Endodermal cell (in vitro differentiated cells): ENCODE measurements at regions not wholly inside any gene's neighbourhood (a gene's known extent, or its start where the extent isn't known, plus 50 kb on each side); places are given as distances from the start of the nearest gene placed in this dataset.
"Not testable (repeated sequence)": the region's sequence is repeated elsewhere in the genome, so short reads cannot be mapped to it uniquely, and the experiment has no call there.

Experiments used
- DNase-seq: peaks from one replicate; pipeline ENCODE4 v3.0.0-alpha.2; 2017
- H3K27ac ChIP-seq: 2 replicates; pipeline ENCODE4 v1.5.1; 2013; ENCODE audit warnings: mild to moderate bottlenecking, low read depth, low read length, moderate library complexity
- H3K27me3 ChIP-seq: 2 replicates; pipeline ENCODE4 v1.6.1; 2013; ENCODE audit warnings: mild to moderate bottlenecking, low read length, moderate library complexity; ENCODE audit not compliant: insufficient read depth, control insufficient read depth, poor library complexity, severe bottlenecking
- H3K36me3 ChIP-seq: 2 replicates; pipeline ENCODE4 v1.7.0; 2013; ENCODE audit warnings: mild to moderate bottlenecking, low read length, moderate library complexity; ENCODE audit not compliant: control insufficient read depth, insufficient read depth
- H3K4me1 ChIP-seq: one replicate; pipeline ENCODE4 v1.7.0; 2013; ENCODE audit warnings: low read length; ENCODE audit not compliant: control insufficient read depth, insufficient read depth
- H3K4me3 ChIP-seq: 2 replicates; pipeline ENCODE4 v1.5.1; 2013; ENCODE audit warnings: mild to moderate bottlenecking, low read length, moderate library complexity
- H3K9ac ChIP-seq: 2 replicates; pipeline ENCODE4 v1.6.1; 2013; ENCODE audit warnings: mild to moderate bottlenecking, low read length, moderate library complexity; ENCODE audit not compliant: poor library complexity, severe bottlenecking; ENCODE audit errors: extremely low read depth
- H3K9me3 ChIP-seq: 2 replicates; pipeline ENCODE4 v1.6.1; 2013; ENCODE audit warnings: mild to moderate bottlenecking, low read length, moderate library complexity; ENCODE audit not compliant: control insufficient read depth
- H3K27ac Mint-ChIP-seq: 2 replicates; pipeline ENCODE4 v1.8.0; 2020; ENCODE audit warnings: mixed read lengths
- H3K27me3 Mint-ChIP-seq: 2 replicates; pipeline ENCODE4 v1.8.0; 2021; ENCODE audit warnings: mild to moderate bottlenecking, mixed read lengths; ENCODE audit not compliant: insufficient read depth
- H3K36me3 Mint-ChIP-seq: 2 replicates; pipeline ENCODE4 v1.8.0; 2020; ENCODE audit warnings: low read depth, mixed read lengths
- H3K4me1 Mint-ChIP-seq: 2 replicates; pipeline ENCODE4 v1.8.0; 2020; ENCODE audit warnings: mixed read lengths
- H3K4me3 Mint-ChIP-seq: 2 replicates; pipeline ENCODE4 v1.8.0; 2020; ENCODE audit warnings: mild to moderate bottlenecking, moderate library complexity, mixed read lengths
- H3K9me3 Mint-ChIP-seq: 2 replicates; pipeline ENCODE4 v1.8.0; 2020; ENCODE audit warnings: mild to moderate bottlenecking, mixed read lengths
- CTCF ChIP-seq: fragments of 200-600 bp; sonication (generic); conservative IDR thresholded peaks from 2 replicates; pipeline ENCODE4 v1.5.0; 2021; ENCODE audit warnings: antibody characterized with exemption, mild to moderate bottlenecking
- WGBS, 2 experiments: methylation state at CpG; one replicate each; pipeline versions ENCODE4 v1.1.5 to v1.1.7; 2013; ENCODE audit warnings: missing lambda C conversion rate in 2 of 2, mixed read lengths in 1 of 2; ENCODE audit not compliant: insufficient coverage in 1 of 2, insufficient read length in 1 of 2; 5-methylcytosine and 5-hydroxymethylcytosine counted together

- no peaks in the 10 kb centered on the region for H3K36me3 ChIP-seq
- no peaks in the 10 kb centered on the region for H3K27me3 ChIP-seq
- Mint-ChIP-seq H3K27ac (no peak overlapping the region), H3K4me1 (no peaks in the 10 kb centered on the region), H3K27me3 (no peaks in the 10 kb centered on the region), H3K4me3 (no peak overlapping the region), H3K36me3 (no peaks in the 10 kb centered on the region), H3K9me3 (peaks cover 9% of the 10 kb centered on the region)
- H3K9ac ChIP-seq, result no peak overlapping the region
- H3K4me1 ChIP-seq, result no peaks in the 10 kb centered on the region
- WGBS, 2 experiments, result 86 to 99% methylated on average over 2 to 3 of the region's 5 CpGs
- TF ChIP-seq CTCF, result no peak
- H3K9me3 ChIP-seq, result peaks cover 16% of the 10 kb centered on the region
- no peak overlapping the region for H3K4me3 ChIP-seq
- DNase-seq, result no peak
- no peak overlapping the region for H3K27ac ChIP-seq
These were observed 610.4 kb upstream of the ADGRB3 start for GRCh38 chr6:68024570-68025269.

GRCh38 chr6:68022968-68023367 lies 612.1 kb upstream of the ADGRB3 start:
- H3K27ac Mint-ChIP-seq, DNase-seq, H3K27ac ChIP-seq, H3K4me1 Mint-ChIP-seq, H3K4me1 ChIP-seq, H3K9ac ChIP-seq, H3K36me3 ChIP-seq, H3K4me3 Mint-ChIP-seq, H3K9me3 Mint-ChIP-seq, H3K36me3 Mint-ChIP-seq, H3K27me3 Mint-ChIP-seq, H3K4me3 ChIP-seq, H3K27me3 ChIP-seq: not testable (repeated sequence)
- no CpG with 5 or more reads among the region's 1 CpG for WGBS, 2 experiments
- H3K9me3 ChIP-seq, result peaks cover 16% of the 10 kb centered on the region

GRCh38 chr6:68013780-68014515 lies 621.1 kb upstream of the ADGRB3 start:
- no peak for DNase-seq
- no peaks in the 10 kb centered on the region for H3K4me1 ChIP-seq
- Mint-ChIP-seq H3K27ac (no peak overlapping the region), H3K36me3 (no peaks in the 10 kb centered on the region), H3K4me1 (peaks cover 10% of the 10 kb centered on the region), H3K9me3 (no peaks in the 10 kb centered on the region), H3K4me3 (no peak overlapping the region), H3K27me3 (no peaks in the 10 kb centered on the region)
- H3K9ac ChIP-seq, result no peak overlapping the region
- 91 to 100% methylated on average over 1 to 4 of the region's 4 CpGs for WGBS, 2 experiments
- TF ChIP-seq CTCF, result no peak
- no peak overlapping the region for H3K4me3 ChIP-seq
- H3K9me3 ChIP-seq, result no peaks in the 10 kb centered on the region
- no peaks in the 10 kb centered on the region for H3K36me3 ChIP-seq
- no peak overlapping the region for H3K27ac ChIP-seq
- no peaks in the 10 kb centered on the region for H3K27me3 ChIP-seq
